NCI-H345 treated with DMSO at 0.1 percent for 48 hours (cell line): ENCODE measurements at regions not wholly inside any gene's neighbourhood (a gene's known extent, or its start where the extent isn't known, plus 50 kb on each side); places are given as distances from the start of the nearest gene placed in this dataset.

Source experiments
- DNase-seq: peaks from one replicate; lab custom pipeline; 2025; ENCODE audit not compliant: unreplicated experiment; lab: John Stamatoyannopoulos, UW

DNA sequence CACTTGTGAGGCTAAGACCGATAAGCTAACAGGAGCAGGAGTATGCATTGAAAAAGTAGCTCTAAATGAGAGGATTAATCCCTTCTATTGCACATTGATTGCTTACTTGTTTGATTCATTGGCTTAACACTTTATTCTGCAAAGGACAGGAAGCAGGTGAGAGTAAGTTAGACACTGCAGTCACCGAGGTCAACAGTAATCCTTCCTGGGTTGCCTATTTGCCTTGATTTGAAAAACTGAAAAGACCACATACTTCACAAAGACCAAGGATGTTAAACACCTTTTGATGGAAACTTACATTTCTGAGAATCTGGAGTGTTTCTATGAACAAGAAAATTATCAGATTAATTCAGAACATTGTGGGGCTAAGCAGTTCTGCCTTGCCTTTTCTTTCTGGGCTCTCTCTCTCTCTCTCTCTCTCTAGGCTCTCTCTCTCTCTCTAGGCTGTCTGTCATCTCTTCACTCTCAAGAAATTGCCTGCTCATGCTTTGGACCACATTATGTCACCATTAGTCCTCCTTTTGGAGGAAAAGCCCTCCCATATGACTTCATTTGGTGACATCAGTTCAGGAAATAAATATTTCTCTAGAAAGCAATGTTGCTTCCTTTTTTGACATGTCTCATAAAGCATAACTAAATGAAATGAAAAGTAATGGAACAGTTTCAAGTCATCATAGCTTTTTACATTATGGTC lies 103.8 kb downstream of the TNFSF18 start:
- no peak for DNase-seq

DNA sequence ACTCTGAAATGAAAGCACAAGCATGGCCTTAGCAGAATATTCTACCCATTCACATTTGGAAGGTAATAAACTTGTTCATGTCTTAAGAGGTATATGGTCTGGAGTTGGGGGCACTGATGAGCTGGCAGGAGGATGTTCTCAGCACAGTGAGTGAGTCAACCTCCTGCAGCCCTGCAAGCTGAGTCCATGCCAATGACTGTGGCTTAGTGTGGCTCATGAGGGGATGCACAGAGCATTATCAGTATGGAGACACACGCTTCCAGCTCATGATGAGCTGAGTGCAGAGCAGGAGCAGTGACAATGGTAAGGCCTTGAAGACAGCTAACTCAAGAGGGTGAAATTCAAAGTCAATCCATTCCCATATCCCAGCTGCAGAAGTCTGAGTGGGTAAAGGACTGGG lies 102.3 kb downstream of the TNFSF18 start:
- no peak for DNase-seq

DNA sequence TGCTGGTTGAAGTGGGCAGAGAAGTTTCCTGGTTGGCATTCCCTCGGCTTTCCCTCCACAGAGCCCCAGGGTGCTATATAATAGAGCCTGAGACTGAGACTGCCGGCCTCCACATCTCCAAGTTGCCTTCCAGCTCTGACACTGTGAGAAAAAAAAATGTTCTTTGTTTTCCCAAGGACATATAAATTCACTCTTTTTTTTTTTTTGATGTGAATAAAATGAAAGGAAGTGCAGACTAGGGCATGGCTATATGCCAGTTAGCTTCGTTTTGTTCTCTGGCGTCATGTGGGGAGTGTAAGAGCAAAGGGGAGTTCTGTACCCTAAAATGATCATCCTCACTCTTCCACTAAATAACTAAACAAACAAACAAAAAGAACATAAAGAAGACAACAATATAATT lies 101.6 kb downstream of the TNFSF18 start:
- DNase-seq = no peak

DNA sequence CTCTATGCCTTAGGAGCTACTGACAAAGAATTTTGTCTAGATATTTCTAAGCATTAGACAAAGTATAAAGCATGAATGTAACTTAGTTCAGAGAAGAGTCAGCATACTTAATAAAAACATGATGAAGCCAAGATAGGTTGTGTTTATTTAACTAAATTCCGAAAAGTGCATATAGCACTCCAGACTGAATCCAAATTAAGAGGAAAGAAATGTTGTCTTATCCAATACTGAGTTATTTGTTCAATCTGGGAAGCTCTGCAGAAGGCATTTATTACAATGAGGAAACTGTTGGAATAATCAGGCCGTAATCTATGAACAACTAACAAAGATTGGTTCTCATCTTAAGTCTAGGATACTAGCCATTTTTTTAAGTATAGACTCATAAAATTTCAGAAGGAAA lies 100.2 kb downstream of the TNFSF18 start:
- no peak for DNase-seq

- DNase-seq = no peak
These were observed 98.9 kb downstream of the TNFSF18 start for GRCh38 chr1:172951730-172952365.

GRCh38 chr1:172952516-172952915 lies 98.2 kb downstream of the TNFSF18 start:
- no peak for DNase-seq

- no peak for DNase-seq
These were observed 96.1 kb downstream of the TNFSF18 start for GRCh38 chr1:172954476-172955150.

DNA sequence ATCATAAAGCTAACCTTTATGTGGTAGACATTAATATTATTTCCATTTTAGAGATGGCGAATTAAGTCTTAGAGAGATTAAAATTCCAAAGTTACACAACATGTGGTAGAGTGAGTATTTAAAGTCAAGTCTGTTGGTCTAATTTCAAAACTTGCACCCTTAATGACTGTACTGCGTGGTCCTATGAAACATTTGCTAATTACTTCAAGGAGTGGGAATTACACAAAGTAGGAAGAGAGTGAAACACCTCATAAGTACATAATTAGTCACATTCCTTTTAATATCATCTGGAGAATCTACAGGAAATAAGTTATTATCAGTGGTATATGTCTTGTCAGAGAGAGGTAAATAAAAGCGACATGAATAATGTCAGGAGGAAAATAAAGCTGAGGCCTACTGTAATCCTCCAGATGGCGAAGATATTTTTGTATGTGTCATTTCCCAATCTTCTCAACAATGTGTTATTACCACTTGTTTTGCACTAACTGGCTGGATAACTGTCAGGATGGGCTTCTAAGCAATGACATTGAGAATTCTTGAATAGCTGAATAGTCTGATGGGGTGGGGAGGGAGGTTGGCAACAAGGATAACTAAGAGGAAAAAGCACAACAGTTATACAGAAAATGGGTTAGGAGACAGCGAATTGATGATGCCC lies 95.5 kb downstream of the TNFSF18 start:
- DNase-seq = no peak

DNA sequence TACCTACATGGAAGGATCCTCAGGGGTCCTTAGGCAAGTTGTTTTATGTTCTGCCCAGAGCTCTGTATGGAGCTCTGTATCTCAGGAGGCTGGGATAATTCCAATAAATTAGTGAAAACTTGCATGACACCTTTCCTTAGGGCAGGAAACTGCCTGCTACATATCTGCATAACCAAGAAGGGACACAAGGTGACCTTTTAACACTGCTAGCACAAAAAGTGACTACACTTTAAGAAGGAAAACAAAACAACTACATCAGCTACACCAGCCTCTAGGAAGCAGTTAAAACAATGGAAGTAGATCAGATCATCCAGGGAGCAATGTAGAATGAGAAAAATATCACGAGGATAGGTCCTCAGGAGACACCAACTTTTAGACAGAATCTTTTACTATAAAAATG lies 93.9 kb downstream of the TNFSF18 start:
- DNase-seq = no peak

DNA sequence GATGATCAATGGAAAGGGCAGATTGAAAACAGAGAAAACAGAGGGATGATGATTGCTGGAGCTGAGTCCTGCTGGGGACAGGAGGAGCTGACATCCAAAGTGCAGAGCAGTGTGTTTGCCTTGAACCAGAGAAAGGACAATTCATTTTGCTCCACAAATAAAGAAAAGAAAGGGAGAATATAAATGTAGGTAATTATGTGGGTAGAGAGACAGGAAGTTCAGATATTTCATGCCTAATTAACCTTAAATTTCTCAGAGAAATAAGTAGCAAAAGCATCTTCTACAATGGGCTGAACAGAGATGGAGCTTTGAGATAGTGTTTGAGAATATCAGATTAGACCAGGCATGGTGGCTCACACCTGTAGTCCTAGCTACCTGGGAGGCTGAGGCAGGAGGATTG lies 93.2 kb downstream of the TNFSF18 start:
- no peak for DNase-seq

- DNase-seq = no peak
These were observed 91.2 kb downstream of the TNFSF18 start for GRCh38 chr1:172959571-172959970.

DNA sequence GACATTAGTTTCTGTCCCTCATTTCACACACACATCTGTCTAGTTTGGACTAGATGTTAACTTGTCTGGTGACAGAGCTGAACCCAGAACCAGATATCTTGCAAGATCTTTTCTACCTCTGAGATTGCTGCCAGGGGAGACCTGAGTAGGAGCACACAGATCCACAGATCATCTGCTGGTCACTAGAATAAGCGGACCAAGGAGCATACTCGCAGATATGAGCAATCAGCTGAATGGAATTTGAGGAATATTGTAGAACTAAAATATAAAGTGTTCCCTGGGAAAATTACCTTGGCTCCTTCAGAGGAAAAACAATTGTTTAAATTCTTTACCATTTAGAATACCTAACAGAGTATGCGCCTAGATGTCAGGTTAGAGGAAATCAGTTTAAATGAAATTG lies 90.7 kb downstream of the TNFSF18 start:
- no peak for DNase-seq

GRCh38 chr1:172960454-172961208 lies 90.1 kb downstream of the TNFSF18 start:
- DNase-seq = no peak

DNA sequence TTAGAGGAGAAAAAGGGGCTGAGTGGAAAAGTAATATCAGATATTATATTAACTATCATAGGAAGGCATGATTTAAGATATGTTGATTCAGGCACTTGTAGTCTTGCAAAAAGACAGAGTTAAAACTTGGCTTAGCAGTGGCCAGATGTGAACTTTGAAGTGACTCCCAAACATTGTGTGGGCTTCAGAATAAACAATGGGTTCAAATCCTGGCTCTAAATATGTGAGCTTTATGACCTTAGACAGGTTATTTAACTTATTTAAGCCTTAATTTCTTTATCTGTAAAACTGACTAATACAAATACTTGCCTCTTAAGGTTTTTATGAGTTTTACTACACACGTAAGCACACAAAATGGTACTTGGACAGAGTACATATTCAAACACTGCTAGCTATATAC lies 85.9 kb downstream of the TNFSF18 start:
- DNase-seq = no peak

GRCh38 chr1:172966844-172967540 lies 83.7 kb downstream of the TNFSF18 start:
- no peak for DNase-seq

DNA sequence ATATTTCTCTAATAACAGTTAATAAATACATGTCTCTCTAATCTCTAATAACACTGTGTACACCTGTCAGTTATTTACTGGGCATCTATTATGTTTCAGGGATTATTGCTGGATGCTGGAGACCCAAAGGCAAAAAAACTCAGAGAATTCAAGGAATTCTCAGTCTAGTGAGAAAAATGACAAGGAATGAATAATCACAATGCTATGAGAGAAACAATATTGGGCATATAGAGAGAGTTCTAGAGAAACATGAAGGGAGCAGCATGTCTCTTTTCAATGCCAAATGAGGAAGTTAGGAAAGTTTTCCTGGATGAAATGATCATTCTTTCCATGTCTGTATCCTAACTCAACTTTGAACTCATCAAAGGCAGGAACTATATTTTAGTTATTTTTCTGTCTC lies 82.8 kb downstream of the TNFSF18 start:
- no peak for DNase-seq

DNA sequence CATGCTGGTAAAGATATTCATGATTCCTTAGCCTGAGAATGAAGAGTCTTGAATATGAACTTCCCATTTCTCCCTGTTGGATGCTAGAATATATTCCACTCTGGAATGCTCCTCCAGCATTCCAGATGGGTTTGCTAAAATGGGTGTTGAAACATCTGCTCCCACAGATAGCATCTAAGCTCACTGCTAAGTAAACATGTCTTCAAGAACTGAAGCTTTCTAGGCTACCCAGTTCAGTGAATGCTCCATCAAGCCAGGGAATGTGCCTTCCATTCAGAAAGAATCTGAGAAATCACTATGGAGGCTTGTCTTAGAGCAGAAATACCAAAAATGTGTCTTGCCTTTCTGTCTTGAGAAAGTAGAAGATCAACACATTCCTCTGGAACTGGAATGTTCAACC lies 81.1 kb downstream of the TNFSF18 start:
- DNase-seq = no peak

DNA sequence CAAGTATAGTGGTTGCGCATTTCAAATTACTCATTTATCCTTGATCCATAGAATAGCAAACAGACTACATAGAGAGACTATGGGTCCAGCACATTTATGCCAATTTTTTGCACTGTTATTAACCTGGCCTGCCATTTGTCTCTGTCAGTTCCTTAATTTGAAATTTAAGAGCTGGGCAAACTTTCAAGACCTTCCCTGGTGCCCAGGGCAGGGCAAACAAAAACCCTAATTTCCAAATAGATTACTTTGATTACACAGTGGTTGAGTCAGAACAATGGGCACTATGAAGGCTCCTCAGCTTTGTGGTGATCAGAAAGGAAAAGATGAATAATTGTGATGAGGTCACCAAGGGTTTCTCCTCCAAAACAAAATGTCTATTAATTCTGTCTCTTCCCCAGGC lies 80.6 kb downstream of the TNFSF18 start:
- DNase-seq = no peak

GRCh38 chr1:172971241-172971640 lies 79.5 kb downstream of the TNFSF18 start:
- DNase-seq = no peak

GRCh38 chr1:172972258-172972657 lies 78.5 kb downstream of the TNFSF18 start:
- DNase-seq = no peak

GRCh38 chr1:172973424-172973823 lies 77.3 kb downstream of the TNFSF18 start:
- no peak for DNase-seq
